CD4-positive, alpha-beta T cell (primary cell): ENCODE measurements at regions not wholly inside any gene's neighbourhood (a gene's known extent, or its start where the extent isn't known, plus 50 kb on each side); places are given as distances from the start of the nearest gene placed in this dataset.

Experiments
- ATAC-seq: fragments of 200-7000 bp; cut with Tn5 transposase; one replicate; pipeline ENCODE4 v1.10.0; 2022; ENCODE audit warnings: mild to moderate bottlenecking; ENCODE audit not compliant: poor library complexity
- CTCF ChIA-PET: fragments of 350-600 bp; sonication (Branson Sonifier 250); formaldehyde crosslinking; loops from one replicate; lab custom pipeline; 2021; ENCODE audit warnings: antibody characterized with exemption, inconsistent platforms; lab: Charles Lee
- POLR2A ChIA-PET: fragments of 350-600 bp; sonication (Branson Sonifier 250); formaldehyde crosslinking; loops from one replicate; lab custom pipeline; 2021; ENCODE audit warnings: antibody characterized with exemption, inconsistent platforms; lab: Charles Lee
- DNase-seq, 14 experiments: peaks; one replicate each; pipeline ENCODE4 v3.0.0-alpha.2; 2013 to 2020; ENCODE audit warnings: mixed read lengths in 2 of 14
- H3K27ac ChIP-seq, 2 donors: one replicate each; pipeline versions ENCODE4 v1.5.1 to v1.7.0; 2013; ENCODE audit warnings: low read length in 2 of 2, low read depth in 1 of 2, mild to moderate bottlenecking in 1 of 2
- H3K27me3 ChIP-seq, 2 experiments: 1 replicate in 1 of 2; 2 replicates in 1 of 2; pipeline versions ENCODE4 v1.6.1 to v1.7.0; 2013; ENCODE audit warnings: low read length in 2 of 2, control low read depth in 1 of 2, mild to moderate bottlenecking in 1 of 2, moderate library complexity in 1 of 2; ENCODE audit not compliant: insufficient read depth in 2 of 2, control insufficient read depth in 1 of 2
- H3K36me3 ChIP-seq: one replicate; pipeline ENCODE4 v1.6.1; 2013; ENCODE audit warnings: low read length, control low read depth; ENCODE audit not compliant: insufficient read depth
- H3K4me1 ChIP-seq: one replicate; pipeline ENCODE4 v1.6.1; 2013; ENCODE audit warnings: low read length, control low read depth; ENCODE audit not compliant: insufficient read depth
- H3K4me3 ChIP-seq: one replicate; pipeline ENCODE4 v1.5.1; 2013; ENCODE audit warnings: mild to moderate bottlenecking, low read length, moderate library complexity
- H3K9me3 ChIP-seq, 2 experiments: 1 replicate in 1 of 2; 2 replicates in 1 of 2; pipeline versions ENCODE4 v1.6.1 to v1.7.0; 2013; ENCODE audit warnings: low read length in 2 of 2, mild to moderate bottlenecking in 2 of 2, control low read depth in 1 of 2, moderate library complexity in 1 of 2; ENCODE audit not compliant: control insufficient read depth in 1 of 2, insufficient read depth in 1 of 2
- H3K27ac Mint-ChIP-seq: one replicate; pipeline ENCODE4 v1.8.0; 2020; ENCODE audit warnings: mixed read lengths
- H3K27me3 Mint-ChIP-seq: one replicate; pipeline ENCODE4 v1.8.0; 2021; ENCODE audit warnings: mixed read lengths
- H3K36me3 Mint-ChIP-seq: one replicate; pipeline ENCODE4 v1.8.0; 2021; ENCODE audit warnings: low read depth, mixed read lengths
- H3K4me1 Mint-ChIP-seq: one replicate; pipeline ENCODE4 v1.8.0; 2021; ENCODE audit warnings: low read depth, mixed read lengths
- H3K4me3 Mint-ChIP-seq: one replicate; pipeline ENCODE4 v1.8.0; 2020; ENCODE audit warnings: mild to moderate bottlenecking, mixed read lengths
- H3K9me3 Mint-ChIP-seq: one replicate; pipeline ENCODE4 v1.8.0; 2020; ENCODE audit warnings: mixed read lengths
- CTCF ChIP-seq: fragments of 200-600 bp; IDR thresholded peaks from one replicate; pipeline ENCODE4 v1.8.0; 2022; ENCODE audit warnings: antibody characterized with exemption, mild to moderate bottlenecking
- intact Hi-C, 2 experiments: fragments of 100-400 bp; cut with DNase I in 1 of 2; cut with micrococcal nuclease in 1 of 2; formaldehyde crosslinking; loops; one replicate each; pipeline versions ENCODE4 v1.15.1 to v1.9.0; 2023 to 2025; cut with DNase I, micrococcal nuclease

- Mint-ChIP-seq H3K36me3 (no peaks in the 10 kb centered on the region), H3K4me1 (no peaks in the 10 kb centered on the region), H3K27me3 (no peaks in the 10 kb centered on the region), H3K27ac (no peak overlapping the region), H3K9me3 (peaks cover 6% of the 10 kb centered on the region), H3K4me3 (no peak overlapping the region)
- no peak for ATAC-seq
- CTCF ChIA-PET: no interaction called here
- intact Hi-C loops: no loop called here
- TF ChIP-seq CTCF: no peak
- Histone ChIP-seq H3K9me3 (peaks cover 0 to 8% of the 10 kb centered on the region in 2 experiments), H3K4me3 (no peak overlapping the region), H3K27ac (no peak overlapping the region), H3K4me1 (no peaks in the 10 kb centered on the region), H3K36me3 (no peaks in the 10 kb centered on the region), H3K27me3 (no peaks in the 10 kb centered on the region)
- POLR2A ChIA-PET: no interaction called here
- DNase-seq: no peak
Measured at GRCh38 chr4:126761947-126762662, 870.7 kb upstream of the INTU start.

DNA sequence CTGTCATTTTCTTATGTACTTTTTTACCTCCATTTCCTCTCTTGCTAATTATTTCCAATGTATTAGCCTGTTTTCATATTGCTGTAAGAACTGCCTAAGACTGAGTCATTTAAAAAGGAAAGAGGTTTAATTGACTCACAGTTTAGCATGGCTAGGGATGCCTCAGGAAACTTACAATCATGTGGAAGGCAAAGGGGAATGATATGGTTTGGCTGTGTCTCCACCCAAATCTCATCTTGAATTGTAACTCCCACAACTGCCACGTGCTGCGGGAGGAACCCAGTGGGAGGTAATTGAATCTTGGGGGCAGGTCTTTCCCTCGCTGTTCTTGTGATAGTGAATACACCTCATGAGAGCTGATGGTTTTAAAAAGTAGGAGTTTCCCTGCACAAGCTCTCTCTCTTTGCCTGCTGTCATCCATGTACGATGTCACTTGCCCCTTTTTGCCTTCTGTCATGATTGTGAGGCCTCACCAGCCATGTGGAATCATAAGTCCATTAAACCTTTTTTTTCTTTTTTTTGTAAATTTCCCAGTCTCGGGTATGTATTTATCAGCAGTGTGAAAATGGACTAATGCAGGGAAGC is 870.0 kb upstream of the INTU start:
- H3K9me3 ChIP-seq: peaks cover 0 to 10% of the 10 kb centered on the region in 2 experiments
- ATAC-seq: no peak
- Mint-ChIP-seq H3K4me3 (no peak overlapping the region), H3K9me3 (peaks cover 6% of the 10 kb centered on the region), H3K27me3 (no peaks in the 10 kb centered on the region), H3K36me3 (no peaks in the 10 kb centered on the region), H3K27ac (no peak overlapping the region), H3K4me1 (no peaks in the 10 kb centered on the region)
- no peak overlapping the region for H3K4me3 ChIP-seq
- H3K36me3 ChIP-seq: no peaks in the 10 kb centered on the region
- no peaks in the 10 kb centered on the region for H3K4me1 ChIP-seq
- no peak for TF ChIP-seq CTCF
- POLR2A ChIA-PET: no interaction called here
- intact Hi-C loops: no loop called here
- no peak for DNase-seq
- H3K27ac ChIP-seq: no peak overlapping the region
- no peaks in the 10 kb centered on the region for H3K27me3 ChIP-seq
- CTCF ChIA-PET: no interaction called here

GRCh38 chr4:126766241-126766640 is 866.5 kb upstream of the INTU start:
- intact Hi-C loops: no loop called here
- ATAC-seq: no peak
- Histone ChIP-seq H3K27ac (no peak overlapping the region), H3K36me3 (no peaks in the 10 kb centered on the region), H3K4me3 (no peak overlapping the region), H3K9me3 (peaks cover 0 to 13% of the 10 kb centered on the region in 2 experiments), H3K27me3 (no peaks in the 10 kb centered on the region), H3K4me1 (no peaks in the 10 kb centered on the region)
- no peak for TF ChIP-seq CTCF
- Mint-ChIP-seq H3K27ac (no peak overlapping the region), H3K4me3 (no peak overlapping the region), H3K27me3 (no peaks in the 10 kb centered on the region), H3K9me3 (peaks cover 10% of the 10 kb centered on the region), H3K36me3 (no peaks in the 10 kb centered on the region), H3K4me1 (no peaks in the 10 kb centered on the region)
- ChIA-PET POLR2A (no interaction called here), CTCF (no interaction called here)
- DNase-seq: no peak
